Activated T-cell treated with anti-CD3 and anti-CD28 coated beads, Interleukin-2, amount 50 U/mL, for 4 hours (primary cell): ENCODE measurements at regions not wholly inside any gene's neighbourhood (a gene's known extent, or its start where the extent isn't known, plus 50 kb on each side); places are given as distances from the start of the nearest gene placed in this dataset.
"Not testable (repeated sequence)": the region's sequence is repeated elsewhere in the genome, so short reads cannot be mapped to it uniquely, and the experiment has no call there.

Experiments
- ATAC-seq, 2 donors: fragments of 200-7000 bp; cut with Tn5 transposase; one replicate each; pipeline ENCODE4 v1.10.0; 2021
- DNase-seq: peaks from one replicate; pipeline ENCODE4 v3.0.0-alpha.2; 2020
- H3K27me3 Mint-ChIP-seq: one replicate; pipeline ENCODE4 v1.8.0; 2021; ENCODE audit warnings: low read depth, mixed read lengths
- H3K36me3 Mint-ChIP-seq: one replicate; pipeline ENCODE4 v1.8.0; 2022; ENCODE audit warnings: mixed read lengths; ENCODE audit not compliant: insufficient read depth
- H3K4me1 Mint-ChIP-seq: one replicate; pipeline ENCODE4 v1.8.0; 2021; ENCODE audit warnings: low read depth, mixed read lengths
- H3K4me3 Mint-ChIP-seq: one replicate; pipeline ENCODE4 v1.8.0; 2021; ENCODE audit warnings: mild to moderate bottlenecking, moderate library complexity, mixed read lengths
- H3K9me3 Mint-ChIP-seq: one replicate; pipeline ENCODE4 v1.8.0; 2021; ENCODE audit warnings: mixed read lengths

- Mint-ChIP-seq H3K9me3 (no peaks in the 10 kb centered on the region), H3K4me3 (no peak overlapping the region), H3K4me1 (no peaks in the 10 kb centered on the region), H3K27me3 (no peaks in the 10 kb centered on the region), H3K36me3 (no peaks in the 10 kb centered on the region)
- ATAC-seq (no peak), DNase-seq (no peak)
These were observed 123.5 kb downstream of the CAPZA3 start for GRCh38 chr12:18861287-18861858.

- ATAC-seq (no peak), DNase-seq (no peak)
- Mint-ChIP-seq H3K4me1 (no peaks in the 10 kb centered on the region), H3K27me3 (no peaks in the 10 kb centered on the region), H3K4me3 (no peak overlapping the region), H3K36me3 (no peaks in the 10 kb centered on the region), H3K9me3 (no peaks in the 10 kb centered on the region)
These were observed 126.0 kb downstream of the CAPZA3 start for GRCh38 chr12:18863769-18864500.

- DNase-seq (no peak), ATAC-seq (no peak)
- Mint-ChIP-seq H3K9me3 (no peaks in the 10 kb centered on the region), H3K36me3 (no peaks in the 10 kb centered on the region), H3K4me3 (no peak overlapping the region), H3K4me1 (peaks cover 3% of the 10 kb centered on the region), H3K27me3 (no peaks in the 10 kb centered on the region)
These were observed 127.1 kb downstream of the CAPZA3 start for GRCh38 chr12:18864900-18865561.

GRCh38 chr12:18868717-18869116 is 130.8 kb downstream of the CAPZA3 start:
- DNase-seq (no peak), ATAC-seq (peak in 1 of 2 donors; percentile 25)
- peaks cover 9% of the 10 kb centered on the region for H3K4me1 Mint-ChIP-seq
- H3K4me3 Mint-ChIP-seq: no peak overlapping the region
- H3K9me3 Mint-ChIP-seq: no peaks in the 10 kb centered on the region
- no peaks in the 10 kb centered on the region for H3K27me3 Mint-ChIP-seq
- no peaks in the 10 kb centered on the region for H3K36me3 Mint-ChIP-seq

GRCh38 chr12:18872770-18873169 is 134.9 kb downstream of the CAPZA3 start:
- H3K4me1 Mint-ChIP-seq: peaks cover 9% of the 10 kb centered on the region
- H3K4me3 Mint-ChIP-seq: peak overlapping the region; percentile 37
- H3K9me3 Mint-ChIP-seq: no peaks in the 10 kb centered on the region
- no peaks in the 10 kb centered on the region for H3K27me3 Mint-ChIP-seq
- ATAC-seq (peak; percentile 14 to 32), DNase-seq (no peak)
- H3K36me3 Mint-ChIP-seq: no peaks in the 10 kb centered on the region

- H3K4me3 Mint-ChIP-seq: no peak overlapping the region
- no peaks in the 10 kb centered on the region for H3K27me3 Mint-ChIP-seq
- H3K4me1 Mint-ChIP-seq: no peaks in the 10 kb centered on the region
- H3K9me3 Mint-ChIP-seq: no peaks in the 10 kb centered on the region
- H3K36me3 Mint-ChIP-seq: no peaks in the 10 kb centered on the region
- ATAC-seq: no peak
- DNase-seq: no peak
These were observed 140.8 kb downstream of the CAPZA3 start for GRCh38 chr12:18878676-18879180.

- no peak for ATAC-seq
- DNase-seq: no peak
- Mint-ChIP-seq H3K36me3 (no peaks in the 10 kb centered on the region), H3K4me3 (no peak overlapping the region), H3K4me1 (no peaks in the 10 kb centered on the region), H3K27me3 (peaks cover 8% of the 10 kb centered on the region), H3K9me3 (no peaks in the 10 kb centered on the region)
These were observed 144.8 kb downstream of the CAPZA3 start for GRCh38 chr12:18882690-18883089.

GRCh38 chr12:18886962-18887361 is 149.0 kb downstream of the CAPZA3 start:
- ATAC-seq (no peak), DNase-seq (no peak)
- Mint-ChIP-seq H3K4me3 (no peak overlapping the region), H3K36me3 (no peaks in the 10 kb centered on the region), H3K9me3 (no peaks in the 10 kb centered on the region), H3K4me1 (no peaks in the 10 kb centered on the region), H3K27me3 (peaks cover 8% of the 10 kb centered on the region)

- ATAC-seq: no peak
- Mint-ChIP-seq H3K27me3 (peaks cover 8% of the 10 kb centered on the region), H3K9me3 (no peaks in the 10 kb centered on the region)
These were observed 149.4 kb downstream of the CAPZA3 start for GRCh38 chr12:18887368-18887767.

GRCh38 chr12:18888047-18888446 is 150.1 kb downstream of the CAPZA3 start:
- Mint-ChIP-seq H3K4me1 (no peaks in the 10 kb centered on the region), H3K9me3 (no peaks in the 10 kb centered on the region), H3K4me3 (no peak overlapping the region), H3K27me3 (peaks cover 8% of the 10 kb centered on the region), H3K36me3 (no peaks in the 10 kb centered on the region)
- DNase-seq (no peak), ATAC-seq (no peak)

More at GRCh38 chr12:18887368-18887767, 149.4 kb downstream of the CAPZA3 start:
- Mint-ChIP-seq H3K4me3 (no peak overlapping the region), H3K36me3 (no peaks in the 10 kb centered on the region), H3K4me1 (no peaks in the 10 kb centered on the region)
- no peak for DNase-seq

GRCh38 chr12:18890621-18891020 is 152.7 kb downstream of the CAPZA3 start:
- H3K4me1 Mint-ChIP-seq, H3K36me3 Mint-ChIP-seq, DNase-seq, H3K4me3 Mint-ChIP-seq, H3K27me3 Mint-ChIP-seq, ATAC-seq, H3K9me3 Mint-ChIP-seq: not testable (repeated sequence)

- Mint-ChIP-seq H3K36me3 (no peaks in the 10 kb centered on the region), H3K4me1 (no peaks in the 10 kb centered on the region), H3K9me3 (no peaks in the 10 kb centered on the region), H3K27me3 (peaks cover 2% of the 10 kb centered on the region), H3K4me3 (no peak overlapping the region)
- DNase-seq (no peak), ATAC-seq (no peak)
These were observed 157.6 kb downstream of the CAPZA3 start for GRCh38 chr12:18895540-18895939.

GRCh38 chr12:18895946-18896345 is 158.0 kb downstream of the CAPZA3 start:
- DNase-seq (no peak), ATAC-seq (no peak)
- Mint-ChIP-seq H3K9me3 (no peaks in the 10 kb centered on the region), H3K27me3 (peaks cover 2% of the 10 kb centered on the region), H3K4me3 (no peak overlapping the region), H3K4me1 (no peaks in the 10 kb centered on the region), H3K36me3 (no peaks in the 10 kb centered on the region)

- ATAC-seq: no peak
- no peak overlapping the region for H3K4me3 Mint-ChIP-seq
- H3K36me3 Mint-ChIP-seq: no peaks in the 10 kb centered on the region
These were observed 159.9 kb downstream of the CAPZA3 start for GRCh38 chr12:18897823-18898222.

GRCh38 chr12:18898470-18898869 is 160.6 kb downstream of the CAPZA3 start:
- ATAC-seq (no peak), DNase-seq (no peak)
- H3K9me3 Mint-ChIP-seq: no peaks in the 10 kb centered on the region
- no peaks in the 10 kb centered on the region for H3K4me1 Mint-ChIP-seq
- H3K4me3 Mint-ChIP-seq: no peak overlapping the region
- no peaks in the 10 kb centered on the region for H3K36me3 Mint-ChIP-seq
- peaks cover 2% of the 10 kb centered on the region for H3K27me3 Mint-ChIP-seq

More at GRCh38 chr12:18897823-18898222, 159.9 kb downstream of the CAPZA3 start:
- no peaks in the 10 kb centered on the region for H3K4me1 Mint-ChIP-seq
- no peaks in the 10 kb centered on the region for H3K9me3 Mint-ChIP-seq
- no peak for DNase-seq
- H3K27me3 Mint-ChIP-seq: peaks cover 2% of the 10 kb centered on the region
